NK-92 (cell line): ENCODE measurements at regions not wholly inside any gene's neighbourhood (a gene's known extent, or its start where the extent isn't known, plus 50 kb on each side); places are given as distances from the start of the nearest gene placed in this dataset.
"Not testable (repeated sequence)": the region's sequence is repeated elsewhere in the genome, so short reads cannot be mapped to it uniquely, and the experiment has no call there.

Experiments
- DNase-seq: peaks from one replicate; lab custom pipeline; 2025; ENCODE audit not compliant: unreplicated experiment; lab: John Stamatoyannopoulos, UW

DNA sequence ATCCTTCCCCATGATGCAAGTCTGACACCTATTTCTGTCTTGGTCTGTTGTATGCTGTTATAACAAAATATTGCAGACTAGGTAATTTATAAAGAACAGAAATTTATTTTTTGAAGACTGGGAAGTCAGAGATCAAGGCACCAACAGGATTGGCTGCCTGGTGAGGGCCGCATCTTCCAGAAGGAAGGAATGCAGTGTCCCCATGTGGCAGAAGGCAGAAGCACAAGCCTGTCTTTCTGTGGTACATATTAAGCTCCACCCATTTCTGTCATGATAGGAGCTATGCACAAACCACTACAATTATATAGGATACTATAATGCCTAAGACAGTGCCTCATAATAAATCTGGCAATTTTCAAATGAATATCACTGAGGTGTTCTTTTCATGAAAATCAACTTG is 502.3 kb upstream of the DIAPH2 start:
- no peak for DNase-seq

DNA sequence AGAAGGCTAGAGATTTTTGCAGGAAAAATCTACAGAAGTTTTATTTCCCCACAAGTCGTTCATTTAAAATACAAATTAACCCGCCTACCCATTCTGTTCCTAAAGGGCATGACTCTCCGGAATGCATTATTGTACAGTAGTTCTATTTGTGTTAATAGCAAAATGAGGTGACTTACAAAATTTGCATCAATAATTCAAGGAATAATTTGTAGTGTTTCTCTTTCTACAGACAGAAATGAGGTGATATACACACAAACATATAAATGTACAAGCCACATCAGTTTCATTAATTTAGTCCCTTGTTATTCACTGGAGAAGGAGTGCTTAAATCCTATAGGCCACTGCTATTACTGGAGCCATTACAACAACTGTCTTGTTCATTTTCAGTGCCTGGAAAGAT is 501.3 kb upstream of the DIAPH2 start:
- no peak for DNase-seq

DNA sequence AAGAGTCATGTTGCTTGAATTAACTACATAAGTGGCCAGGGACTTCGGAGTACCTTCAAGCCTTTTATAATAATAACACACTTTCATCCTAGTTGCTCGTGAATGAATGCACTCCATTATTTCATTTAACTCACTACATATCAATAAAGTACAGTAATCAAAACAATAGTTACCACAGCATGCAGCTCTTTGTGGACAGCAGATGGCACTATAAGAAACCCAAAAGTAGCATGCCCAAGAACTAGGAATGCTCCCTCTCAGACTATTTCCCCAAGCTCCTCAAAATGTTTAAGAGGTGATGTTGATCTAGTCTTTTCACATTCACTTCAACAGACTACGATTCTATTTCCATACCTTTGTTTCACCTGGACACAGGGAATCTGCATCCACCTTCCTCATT is 500.8 kb upstream of the DIAPH2 start:
- no peak for DNase-seq

DNA sequence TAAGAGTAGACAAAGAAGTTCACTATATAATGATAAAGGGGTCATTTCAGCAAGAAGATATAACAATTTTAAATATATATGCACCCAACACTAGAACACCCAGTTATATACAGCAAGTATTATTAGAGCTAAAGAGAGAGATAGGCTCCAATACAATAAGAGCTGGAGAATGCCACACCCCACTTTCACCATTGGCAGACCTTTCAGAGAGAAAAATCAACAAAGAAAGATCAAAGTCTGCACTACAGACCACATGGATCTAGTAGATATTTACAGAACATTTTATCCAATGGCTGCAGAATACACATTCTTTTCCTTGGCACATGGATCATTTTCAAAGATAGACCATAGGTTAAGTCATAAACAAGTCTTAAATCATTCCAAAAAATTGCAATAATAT is 479.7 kb upstream of the DIAPH2 start:
- no peak for DNase-seq

DNA sequence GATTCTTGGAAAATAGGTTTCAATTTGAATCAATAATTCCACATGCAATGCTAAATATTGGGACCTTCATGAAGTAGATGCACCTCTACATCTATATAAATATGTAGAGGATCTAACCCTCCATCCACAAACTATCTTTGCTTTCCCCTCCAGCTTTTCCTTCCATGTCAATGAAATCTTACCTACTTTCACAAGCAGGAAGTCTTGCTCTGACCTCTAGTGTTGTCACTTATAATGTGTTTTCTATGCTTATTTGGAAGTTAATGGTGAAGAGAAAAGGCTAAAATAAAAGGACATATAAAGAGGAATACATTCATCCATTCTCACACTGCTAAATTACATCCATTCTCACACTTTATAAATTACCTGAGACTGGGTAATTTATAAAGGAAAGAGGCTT is 472.7 kb upstream of the DIAPH2 start:
- DNase-seq, result no peak

DNA sequence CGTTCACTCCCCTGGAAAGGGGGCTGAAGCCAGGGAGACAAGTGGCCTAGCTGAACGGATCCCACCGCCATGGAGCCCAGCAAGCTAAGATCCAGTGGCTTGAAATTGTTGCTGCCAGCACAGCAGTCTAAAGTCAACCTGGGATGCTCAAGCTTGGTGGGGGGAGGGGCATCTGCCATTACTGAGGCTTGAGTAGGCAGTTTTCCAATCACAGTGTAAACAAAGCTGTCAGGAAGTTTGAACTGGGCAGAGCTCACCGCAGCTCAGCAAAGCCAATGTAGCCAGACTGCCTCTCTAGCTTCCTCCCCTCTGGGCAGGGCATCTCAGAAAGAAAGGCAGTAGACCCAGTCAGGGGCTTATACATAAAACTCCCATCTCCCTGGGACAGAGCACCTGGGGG is 470.0 kb upstream of the DIAPH2 start:
- not testable (repeated sequence) for DNase-seq

DNA sequence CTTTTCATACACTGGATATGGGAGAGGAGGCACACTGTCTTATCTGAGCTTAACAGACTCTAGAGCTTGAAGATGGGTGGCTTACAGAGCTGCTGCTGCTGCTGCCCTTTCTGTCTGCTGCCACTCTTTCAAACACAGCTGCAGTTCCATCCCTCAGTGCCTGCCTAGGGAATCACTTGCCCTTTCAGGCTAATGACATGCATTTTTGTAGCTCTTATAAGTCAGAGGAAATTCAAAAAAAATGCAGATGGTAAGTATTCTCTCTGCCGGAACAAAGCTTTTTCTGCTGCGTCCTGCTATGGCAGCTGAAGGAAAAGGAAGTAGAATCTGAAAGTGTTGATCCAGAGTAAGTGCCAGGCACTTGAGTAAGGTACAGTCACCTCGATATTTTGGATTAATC is 460.4 kb upstream of the DIAPH2 start:
- DNase-seq, result no peak

DNA sequence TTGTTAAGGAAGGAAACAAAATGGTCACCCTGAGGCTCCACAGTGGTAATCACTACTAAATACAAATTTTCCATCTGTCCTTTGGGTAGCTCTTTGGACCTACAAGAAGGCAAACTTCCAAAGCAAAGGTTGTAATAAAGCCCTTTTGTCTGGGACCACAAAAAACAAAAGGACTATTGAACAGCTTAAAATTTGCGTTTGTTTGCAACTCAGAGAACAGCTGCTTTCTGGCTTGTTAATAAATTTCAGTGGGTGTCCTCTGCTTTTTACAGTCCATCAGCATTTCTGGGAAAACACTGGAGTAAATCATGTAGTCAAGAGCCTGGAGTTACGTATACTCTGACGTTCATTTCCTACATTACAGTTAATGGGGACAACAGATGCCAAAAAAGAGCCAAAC is 439.7 kb upstream of the DIAPH2 start:
- no peak for DNase-seq

DNA sequence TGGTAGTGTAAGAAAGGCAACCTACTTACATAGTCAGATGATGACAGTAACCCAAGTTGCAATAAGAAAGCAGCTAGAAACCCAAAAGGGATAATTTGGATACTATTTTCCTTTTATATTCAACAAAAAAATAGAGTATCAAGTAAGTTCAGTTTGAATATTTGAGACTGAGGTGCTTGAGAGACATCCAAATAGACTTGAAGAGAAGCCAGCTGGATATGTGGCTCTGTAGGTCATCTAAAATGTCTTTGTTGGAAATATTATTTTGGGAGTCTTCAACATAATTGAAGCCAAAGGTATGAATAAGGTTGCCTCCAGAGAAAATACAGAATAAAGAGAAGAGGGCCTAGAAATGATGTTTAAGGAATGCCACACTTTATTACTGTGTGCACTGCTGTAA is 438.2 kb upstream of the DIAPH2 start:
- DNase-seq, result no peak
